Activated CD8-positive, alpha-beta memory T cell treated with anti-CD3 and anti-CD28 coated beads for 36 hours (primary cell): ENCODE measurements at regions not wholly inside any gene's neighbourhood (a gene's known extent, or its start where the extent isn't known, plus 50 kb on each side); places are given as distances from the start of the nearest gene placed in this dataset.
"Not testable (repeated sequence)": the region's sequence is repeated elsewhere in the genome, so short reads cannot be mapped to it uniquely, and the experiment has no call there.

ENCODE experiments used
- CTCF ChIA-PET: fragments of 350-600 bp; sonication (Branson Sonifier 250); formaldehyde crosslinking; loops from one replicate; lab custom pipeline; 2021; ENCODE audit warnings: antibody characterized with exemption; lab: Charles Lee
- POLR2A ChIA-PET: fragments of 350-600 bp; sonication (Branson Sonifier 250); formaldehyde crosslinking; loops from one replicate; lab custom pipeline; 2021; ENCODE audit warnings: antibody characterized with exemption; lab: Charles Lee

GRCh38 chr6:74901576-74901975 is 304.3 kb downstream of the COL12A1 start:
- POLR2A ChIA-PET = no interaction called here

DNA sequence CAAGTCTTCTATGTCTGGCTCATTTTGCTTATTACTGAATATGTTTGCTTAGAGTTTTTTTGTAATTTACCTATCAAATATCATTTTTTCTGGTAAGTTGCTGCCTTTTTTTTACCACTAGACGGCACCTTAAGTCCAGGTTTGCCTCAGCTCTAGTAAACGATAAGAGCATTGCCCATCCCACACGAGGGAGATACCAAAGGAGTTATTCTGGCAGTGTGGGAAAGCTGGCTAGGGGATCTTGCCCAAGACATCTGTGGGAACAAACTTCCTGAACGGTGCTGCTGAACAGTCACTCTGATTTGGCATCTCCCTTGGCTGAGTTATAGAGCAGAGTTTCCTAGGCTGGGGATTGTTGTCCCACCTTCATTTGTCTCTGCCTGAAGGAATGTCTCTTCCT is 306.4 kb downstream of the COL12A1 start:
- POLR2A ChIA-PET = no interaction called here
- CTCF ChIA-PET = no interaction called here

More at GRCh38 chr6:74901576-74901975, 304.3 kb downstream of the COL12A1 start:
- CTCF ChIA-PET = no interaction called here

DNA sequence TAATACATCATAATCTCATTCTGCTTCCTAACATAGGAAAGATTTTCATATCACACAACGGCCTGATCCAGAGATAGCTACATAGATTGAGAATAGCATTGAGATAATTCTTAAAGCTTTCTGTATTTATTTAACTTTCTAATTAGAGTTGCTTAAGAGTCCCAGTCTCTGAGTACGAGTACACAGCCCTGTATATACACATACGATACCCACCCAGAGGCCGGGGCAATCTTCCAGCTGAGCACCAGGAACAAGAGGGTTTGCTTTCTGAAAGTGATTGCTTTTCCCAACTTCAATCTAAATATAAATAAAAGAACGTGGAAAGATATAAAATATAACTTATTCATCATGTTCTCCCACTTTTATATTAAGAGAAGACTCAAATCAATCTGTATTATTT is 313.8 kb downstream of the COL12A1 start:
- CTCF ChIA-PET = no interaction called here

GRCh38 chr6:74891349-74891831 is 314.5 kb downstream of the COL12A1 start:
- ChIA-PET POLR2A (no interaction called here), CTCF (no interaction called here)

More for the DNA sequence above, 313.8 kb downstream of the COL12A1 start:
- POLR2A ChIA-PET = no interaction called here

DNA sequence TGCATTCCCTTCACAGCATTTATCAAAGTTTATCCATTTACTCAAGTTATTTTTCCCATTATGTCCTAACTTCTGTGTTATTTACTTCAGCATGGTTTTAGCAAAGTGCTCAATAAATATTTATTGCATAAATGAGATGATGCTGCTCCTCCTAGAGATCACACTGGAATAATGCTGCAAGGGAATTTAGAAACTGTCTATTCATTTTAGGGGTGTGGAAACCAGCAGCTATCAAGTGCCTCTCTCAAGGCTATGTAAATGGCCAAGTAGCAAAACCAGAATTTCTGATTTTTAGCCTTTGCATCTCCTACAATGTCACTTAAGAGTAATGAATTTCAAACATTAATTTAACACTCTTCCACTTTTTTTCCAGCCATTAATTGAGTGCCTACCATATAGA is 316.2 kb downstream of the COL12A1 start:
- POLR2A ChIA-PET = no interaction called here
- CTCF ChIA-PET = no interaction called here

DNA sequence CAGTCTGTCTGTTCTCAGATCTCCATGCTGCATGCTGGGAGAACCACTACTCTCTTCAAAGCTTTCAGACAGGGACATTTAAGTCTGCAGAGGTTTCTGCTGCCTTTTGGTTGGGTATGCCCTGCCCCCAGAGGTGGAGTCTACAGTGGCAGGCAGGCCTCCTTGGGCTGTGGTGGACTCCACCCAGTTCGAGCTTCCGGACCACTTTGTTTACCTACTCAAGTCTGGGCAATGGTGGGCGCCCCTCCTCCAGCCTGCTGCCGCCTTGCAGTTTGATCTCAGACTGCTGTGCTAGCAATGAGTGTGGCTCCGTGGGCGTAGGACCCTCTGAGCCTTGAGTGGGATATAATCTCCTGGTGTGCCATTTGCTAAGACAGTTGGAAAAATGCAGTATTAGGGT is 317.1 kb downstream of the COL12A1 start:
- CTCF ChIA-PET, POLR2A ChIA-PET: not testable (repeated sequence)

DNA sequence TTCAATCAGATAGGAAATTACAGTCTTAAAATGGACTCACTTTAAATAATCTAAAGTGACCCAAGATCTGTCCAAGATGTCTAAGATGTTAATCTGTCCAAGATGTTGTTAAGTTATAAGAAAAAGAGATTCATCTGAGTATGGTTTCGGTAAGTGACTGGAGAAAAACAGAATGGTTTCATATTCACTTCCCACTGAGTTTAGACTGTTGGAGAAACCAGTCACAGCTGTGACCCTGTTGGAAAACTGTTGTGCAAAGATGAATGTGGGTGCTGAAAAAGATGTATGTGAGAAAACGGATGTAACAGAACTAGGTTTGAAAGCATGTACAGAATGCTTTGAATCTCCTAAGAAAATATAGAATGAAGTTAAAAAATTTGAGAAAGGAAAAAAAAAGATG is 325.9 kb downstream of the COL12A1 start:
- ChIA-PET CTCF (no interaction called here), POLR2A (no interaction called here)

DNA sequence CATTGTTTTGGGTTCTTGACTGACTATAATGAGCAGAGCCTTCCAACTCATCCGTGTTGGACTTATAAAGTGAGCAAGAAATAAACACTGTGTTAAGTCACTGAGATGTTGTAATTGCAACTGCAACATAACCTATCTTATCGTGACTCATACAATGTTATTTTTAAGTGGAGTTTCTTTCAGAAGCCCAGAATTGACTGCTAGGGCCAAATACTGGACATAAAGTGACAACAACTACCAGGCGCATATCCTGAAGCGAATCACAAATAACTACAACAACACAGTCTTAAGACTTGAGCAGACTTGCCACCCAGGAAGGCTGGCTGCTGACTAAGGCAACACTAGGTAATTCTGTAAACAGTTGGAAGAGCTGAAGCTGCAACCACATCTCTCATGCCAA is 326.6 kb downstream of the COL12A1 start:
- CTCF ChIA-PET = no interaction called here

DNA sequence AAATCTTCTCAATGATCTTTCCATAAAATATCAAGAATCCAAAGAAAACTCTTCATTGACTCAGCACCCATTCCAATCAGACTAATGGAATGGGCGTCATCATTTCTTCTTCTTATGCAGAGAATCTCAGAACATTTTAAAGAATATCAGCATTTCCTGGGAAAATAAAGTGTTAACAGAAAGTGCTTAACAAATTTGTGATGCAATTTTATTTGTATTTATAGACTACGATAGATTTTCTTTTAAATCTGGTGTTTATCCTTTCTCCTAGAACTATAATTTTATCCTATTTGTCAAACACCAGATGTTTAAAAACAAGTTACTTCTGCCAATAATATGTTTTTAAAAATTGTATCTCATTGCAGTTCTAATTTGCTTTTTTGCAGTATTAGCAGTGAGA is 330.7 kb downstream of the COL12A1 start:
- ChIA-PET POLR2A (interaction anchor here (0.7 kb wide), 1 partner anchor 64 kb away, joined by 3 read pairs; no protein-coding TSS in a partner anchor), CTCF (no interaction called here)

More for the DNA sequence above, 326.6 kb downstream of the COL12A1 start:
- POLR2A ChIA-PET = no interaction called here

DNA sequence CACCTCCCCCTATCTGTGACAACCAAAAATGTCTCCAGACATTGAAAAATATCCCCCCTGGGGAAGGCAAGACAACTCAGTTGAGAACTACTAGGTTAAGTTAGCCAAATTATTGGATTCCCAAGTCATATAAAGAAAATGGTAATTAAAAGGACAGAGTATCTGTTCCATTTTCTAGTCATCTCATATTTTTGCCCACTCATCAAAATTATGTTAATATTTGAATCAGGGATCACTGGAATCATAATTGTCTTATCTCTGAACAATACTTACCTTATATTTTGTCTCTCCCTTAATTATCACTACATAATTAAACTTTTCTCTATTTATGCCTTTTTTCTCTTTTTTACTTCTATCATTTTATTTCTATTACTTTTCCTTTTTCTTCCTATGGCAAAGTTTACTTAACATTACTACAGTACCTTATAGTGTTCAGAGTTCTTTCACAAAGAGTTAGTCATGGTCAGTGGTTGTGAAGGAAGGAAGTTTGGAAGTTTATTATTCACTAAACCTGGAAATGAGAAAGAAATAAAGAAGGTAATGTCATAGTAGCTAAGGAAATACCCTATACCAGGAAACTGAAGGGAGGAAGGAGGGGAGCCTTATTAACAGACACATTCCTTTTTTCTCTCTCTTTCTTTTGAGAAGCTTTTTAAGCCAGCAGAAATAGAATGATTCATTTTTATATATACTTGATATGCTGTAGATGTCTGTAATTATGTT is 332.9 kb downstream of the COL12A1 start:
- POLR2A ChIA-PET = no interaction called here
- CTCF ChIA-PET = no interaction called here

- ChIA-PET POLR2A (no interaction called here), CTCF (no interaction called here)
These were observed 334.1 kb downstream of the COL12A1 start for GRCh38 chr6:74871757-74872156.

DNA sequence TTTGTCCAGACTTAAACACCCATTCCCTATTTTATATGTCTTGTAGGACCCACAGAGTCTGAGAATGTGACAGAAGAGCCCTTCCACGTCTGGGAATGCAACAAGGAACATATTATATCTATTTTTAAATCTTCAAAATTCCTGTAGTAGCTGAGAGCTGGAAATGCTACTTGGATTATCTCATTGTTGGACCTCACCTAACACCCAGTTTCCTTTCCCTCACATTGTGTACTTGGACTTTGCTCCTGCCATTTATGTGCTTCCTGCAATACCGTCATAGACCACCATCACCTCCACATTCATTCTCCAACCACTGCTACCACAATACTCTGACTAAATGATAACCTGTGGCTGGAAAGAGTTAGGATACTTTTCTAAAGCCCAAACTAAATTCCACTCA is 335.4 kb downstream of the COL12A1 start:
- ChIA-PET POLR2A (interaction anchor here (0.6 kb wide), 1 partner anchor 351 kb away, joined by 3 read pairs; no protein-coding TSS in a partner anchor), CTCF (no interaction called here)

DNA sequence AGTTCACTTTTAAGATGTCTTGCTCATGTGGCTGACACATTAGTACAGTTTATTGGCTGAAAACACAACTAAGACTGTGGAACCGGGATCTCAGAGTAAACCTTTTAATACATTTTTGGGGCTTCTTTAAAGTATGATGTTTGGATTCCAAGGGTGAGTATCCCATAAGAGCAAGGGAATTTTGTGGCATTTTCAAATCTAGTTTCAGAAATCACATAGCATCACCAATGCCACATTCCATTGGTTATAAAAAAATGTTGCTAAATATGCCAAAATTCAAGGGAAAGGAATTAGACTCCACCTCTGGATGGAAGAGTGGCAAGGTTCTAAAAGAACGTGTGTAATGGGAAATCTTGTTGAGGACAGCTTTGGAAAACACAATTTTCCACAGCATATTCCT is 338.6 kb downstream of the COL12A1 start:
- ChIA-PET POLR2A (no interaction called here), CTCF (no interaction called here)

GRCh38 chr6:74863968-74864367 is 341.9 kb downstream of the COL12A1 start:
- CTCF ChIA-PET = no interaction called here

DNA sequence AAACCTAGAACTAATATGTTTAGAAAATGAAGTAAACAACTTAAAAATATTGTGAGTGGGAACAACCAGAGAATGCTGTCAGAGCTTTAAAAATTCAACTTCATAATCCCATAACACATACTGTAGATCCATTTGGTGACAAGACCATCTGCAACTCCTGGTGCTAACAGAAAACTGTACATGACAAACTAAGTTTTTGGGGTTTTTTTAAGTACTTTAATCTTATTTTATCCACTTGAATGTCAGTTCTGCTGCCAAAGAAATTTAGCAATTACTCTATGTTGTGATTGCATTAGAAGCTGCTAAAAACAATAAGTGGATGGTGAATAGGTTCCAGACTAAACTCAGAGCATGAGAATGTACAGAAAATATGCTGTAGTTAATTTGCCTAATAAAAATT is 345.4 kb downstream of the COL12A1 start:
- CTCF ChIA-PET = no interaction called here

More at GRCh38 chr6:74863968-74864367, 341.9 kb downstream of the COL12A1 start:
- POLR2A ChIA-PET = no interaction called here

DNA sequence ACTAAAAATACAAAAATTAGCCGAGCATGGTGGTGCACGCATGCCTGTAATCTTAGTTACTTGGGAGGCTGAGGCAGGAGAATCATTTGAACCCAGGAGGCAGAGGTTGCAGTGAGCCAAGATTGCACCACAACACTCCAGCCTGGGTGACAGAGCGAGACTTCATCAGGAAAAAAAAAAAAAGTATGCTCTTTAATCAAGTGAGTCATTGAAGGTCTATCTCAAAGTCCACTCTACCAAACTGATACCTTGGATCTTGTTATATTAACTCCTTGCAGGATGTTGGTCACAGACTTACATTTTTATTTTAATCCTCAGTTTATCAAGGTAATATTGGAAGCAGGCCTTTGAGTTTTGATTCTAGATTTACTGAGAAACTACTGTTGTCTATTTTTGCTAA is 348.7 kb downstream of the COL12A1 start:
- POLR2A ChIA-PET = no interaction called here
- CTCF ChIA-PET = no interaction called here

More for the DNA sequence above, 345.4 kb downstream of the COL12A1 start:
- POLR2A ChIA-PET = no interaction called here

- ChIA-PET CTCF (no interaction called here), POLR2A (no interaction called here)
These were observed 351.9 kb downstream of the COL12A1 start for GRCh38 chr6:74853991-74854390.

GRCh38 chr6:74851596-74851995 is 354.3 kb downstream of the COL12A1 start:
- ChIA-PET POLR2A (no interaction called here), CTCF (no interaction called here)

DNA sequence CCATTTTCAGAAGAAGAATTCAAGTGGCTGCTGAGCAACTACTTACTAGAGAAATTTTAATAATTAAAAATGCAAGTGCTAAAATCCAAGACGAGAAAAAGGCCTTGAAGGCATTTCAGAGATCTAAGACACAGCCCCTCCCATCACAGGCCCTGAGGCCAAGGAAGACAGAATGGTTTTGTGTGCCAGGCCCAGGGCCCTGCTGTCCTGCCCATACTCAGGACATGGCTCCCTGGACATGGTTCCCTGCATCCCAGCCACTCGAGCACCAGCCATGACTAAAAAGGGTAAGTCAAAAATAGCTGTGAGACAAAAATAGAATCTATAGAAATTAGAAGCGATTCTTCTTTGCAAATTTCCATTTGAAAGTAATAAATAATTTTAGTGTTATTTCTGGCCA is 364.9 kb downstream of the COL12A1 start:
- ChIA-PET CTCF (no interaction called here), POLR2A (no interaction called here)

GRCh38 chr6:74834967-74835366 is 370.9 kb downstream of the COL12A1 start:
- CTCF ChIA-PET = no interaction called here
- POLR2A ChIA-PET = no interaction called here

DNA sequence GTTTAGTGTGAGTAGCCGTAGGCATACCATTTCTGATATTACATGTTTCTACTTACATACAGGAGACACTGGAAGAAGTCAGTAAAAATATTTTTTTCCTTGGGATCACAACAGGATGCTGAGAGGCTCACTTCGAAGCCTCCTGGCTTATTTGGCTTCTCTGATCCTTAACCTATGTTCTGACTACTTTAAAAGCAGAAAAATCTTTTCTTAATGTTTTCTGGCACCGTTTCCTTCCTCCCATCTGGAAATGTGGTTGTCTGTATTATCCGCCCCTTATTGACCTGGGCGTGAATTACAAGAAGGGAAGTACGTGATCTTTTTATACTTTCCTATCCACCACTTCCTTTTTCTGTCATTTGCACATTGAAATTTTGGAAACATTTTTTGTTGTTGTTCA is 379.6 kb downstream of the COL12A1 start:
- POLR2A ChIA-PET = no interaction called here
- CTCF ChIA-PET = no interaction called here
